ENCODE measurements at regions not wholly inside any gene's neighbourhood (a gene's known extent, or its start where the extent isn't known, plus 50 kb on each side); places are given as distances from the start of the nearest gene placed in this dataset.

DNA sequence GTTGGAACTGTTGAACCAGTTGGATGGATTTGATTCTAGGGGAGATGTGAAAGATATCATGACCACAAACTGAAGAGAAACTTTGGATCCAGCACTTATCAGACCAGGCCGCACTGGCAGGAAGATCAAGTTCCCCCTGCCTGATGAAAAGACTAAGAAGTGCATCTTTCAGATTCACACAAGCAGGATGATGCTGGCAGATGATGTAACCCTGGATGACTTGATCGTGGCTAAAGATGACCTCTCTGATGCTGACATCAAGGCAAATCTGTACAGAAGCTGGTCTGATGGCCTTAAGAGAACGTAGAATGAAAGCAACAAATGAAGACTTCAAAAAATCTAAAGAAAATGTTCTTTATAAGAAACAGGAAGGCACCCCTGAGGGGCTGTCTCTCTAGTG lies 72.8 kb upstream of the CDYL start:
- POLR2A ChIA-PET, result interaction anchor here (0.6 kb wide), 1 partner anchor 367 kb away, joined by 12 read pairs; no protein-coding TSS in a partner anchor
- Histone ChIP-seq H3K27me3 (ENCODE audit: control insufficient read depth, insufficient read depth, low read length) (no peaks in the 10 kb centered on the region), H3K27ac (ENCODE audit: low read depth, low read length) (no peak overlapping the region), H3K4me3 (ENCODE audit: low read depth, low read length) (no peak overlapping the region), H3K9me3 (ENCODE audit: control insufficient read depth, insufficient read depth, low read length) (peaks cover 5% of the 10 kb centered on the region; the same call in 1 of the 2 replicates)
- DNase-seq (ENCODE audit: low read depth, low spot score), result no peak
- TF ChIP-seq, protein P1, sequence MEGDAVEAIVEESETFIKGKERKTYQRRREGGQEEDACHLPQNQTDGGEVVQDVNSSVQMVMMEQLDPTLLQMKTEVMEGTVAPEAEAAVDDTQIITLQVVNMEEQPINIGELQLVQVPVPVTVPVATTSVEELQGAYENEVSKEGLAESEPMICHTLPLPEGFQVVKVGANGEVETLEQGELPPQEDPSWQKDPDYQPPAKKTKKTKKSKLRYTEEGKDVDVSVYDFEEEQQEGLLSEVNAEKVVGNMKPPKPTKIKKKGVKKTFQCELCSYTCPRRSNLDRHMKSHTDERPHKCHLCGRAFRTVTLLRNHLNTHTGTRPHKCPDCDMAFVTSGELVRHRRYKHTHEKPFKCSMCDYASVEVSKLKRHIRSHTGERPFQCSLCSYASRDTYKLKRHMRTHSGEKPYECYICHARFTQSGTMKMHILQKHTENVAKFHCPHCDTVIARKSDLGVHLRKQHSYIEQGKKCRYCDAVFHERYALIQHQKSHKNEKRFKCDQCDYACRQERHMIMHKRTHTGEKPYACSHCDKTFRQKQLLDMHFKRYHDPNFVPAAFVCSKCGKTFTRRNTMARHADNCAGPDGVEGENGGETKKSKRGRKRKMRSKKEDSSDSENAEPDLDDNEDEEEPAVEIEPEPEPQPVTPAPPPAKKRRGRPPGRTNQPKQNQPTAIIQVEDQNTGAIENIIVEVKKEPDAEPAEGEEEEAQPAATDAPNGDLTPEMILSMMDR (IDR thresholded peaks at IDR 0.05; ENCODE audit: low read depth, low read length), result no peak
- CTCF ChIA-PET, result no interaction called here

DNA sequence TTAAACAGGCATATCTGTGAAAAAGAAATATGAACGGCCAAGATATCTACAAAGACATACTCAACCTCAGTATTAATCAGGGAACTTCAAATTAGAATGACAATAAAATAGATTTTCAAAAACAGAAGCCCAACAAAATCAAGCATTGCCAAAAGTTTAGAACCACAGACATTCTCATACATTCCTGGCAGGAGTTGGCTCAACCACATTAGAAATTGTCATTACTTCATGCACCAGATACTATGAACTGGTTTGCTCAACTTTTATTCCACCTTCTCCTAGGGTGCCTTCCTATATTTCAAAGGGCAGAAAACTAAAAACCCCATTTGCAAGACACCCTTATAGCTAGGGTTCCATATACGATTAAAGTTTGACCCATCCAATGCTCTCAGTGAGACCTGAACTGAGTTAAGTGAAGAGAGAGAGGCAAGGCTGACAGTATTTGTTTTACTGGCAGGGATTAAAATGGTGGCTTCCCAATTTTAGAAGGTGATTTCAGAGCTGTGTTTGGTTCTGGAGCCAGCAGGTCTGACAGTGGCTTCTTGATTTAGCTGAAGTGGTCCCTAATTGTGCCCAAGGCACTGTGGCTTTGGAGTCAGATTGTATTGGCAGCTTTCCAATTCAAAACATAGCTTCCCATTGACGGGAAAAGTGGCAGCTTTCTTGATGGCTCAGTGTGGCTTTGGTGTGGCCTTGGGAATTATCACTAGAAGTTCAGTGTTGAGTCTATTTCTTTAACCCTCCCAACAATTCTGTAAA lies 77.1 kb upstream of the CDYL start:
- Histone ChIP-seq H3K4me3 (ENCODE audit: low read depth, low read length) (no peak overlapping the region), H3K27ac (ENCODE audit: low read depth, low read length) (no peak overlapping the region), H3K27me3 (ENCODE audit: control insufficient read depth, insufficient read depth, low read length) (no peaks in the 10 kb centered on the region), H3K9me3 (ENCODE audit: control insufficient read depth, insufficient read depth, low read length) (no peaks in the 10 kb centered on the region)
- POLR2A ChIA-PET, result no interaction called here
- CTCF ChIA-PET, result no interaction called here
- DNase-seq (ENCODE audit: low read depth, low spot score), result no peak
- TF ChIP-seq, protein P1 (IDR thresholded peaks at IDR 0.05; ENCODE audit: low read depth, low read length), result no peak

DNA sequence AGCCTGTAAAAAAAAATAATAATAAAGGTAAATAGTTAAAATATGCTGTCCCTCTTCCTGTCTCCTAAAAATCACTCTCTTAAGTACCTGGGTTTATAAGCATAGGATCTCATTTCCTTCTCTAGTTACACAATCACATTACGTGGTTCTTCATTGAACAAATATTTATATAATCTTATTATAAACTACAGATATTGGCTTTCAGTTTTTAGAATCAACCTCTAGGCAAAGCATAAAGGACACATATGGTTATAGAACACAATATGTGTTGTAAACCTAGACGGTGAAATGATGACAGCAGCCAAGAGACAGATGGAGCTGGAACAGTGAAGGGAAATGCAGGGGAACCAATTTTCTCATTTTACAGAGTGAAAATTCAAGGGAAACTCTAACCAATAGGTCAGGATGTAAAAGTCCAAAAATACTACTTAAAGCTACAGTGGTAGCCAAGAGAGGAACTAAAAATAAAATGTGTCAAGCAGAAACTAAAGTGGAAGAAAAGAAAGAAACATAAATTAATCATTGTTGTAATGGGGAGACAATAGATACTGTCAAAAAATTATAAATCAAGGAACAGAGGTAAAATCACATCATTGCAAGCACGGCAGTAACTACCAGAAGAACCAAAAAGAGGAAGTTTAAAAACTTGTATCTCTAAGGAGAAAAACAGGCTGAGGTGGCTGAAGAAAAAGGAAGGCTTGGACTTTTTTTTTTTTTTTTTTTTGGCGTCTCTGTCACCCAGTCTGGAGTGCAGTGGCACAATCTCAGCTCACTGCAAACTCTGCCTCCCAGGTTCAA lies 82.8 kb upstream of the CDYL start:
- no peaks in the 10 kb centered on the region for H3K9me3 ChIP-seq (ENCODE audit: control insufficient read depth, insufficient read depth, low read length)
- no peaks in the 10 kb centered on the region for H3K27me3 ChIP-seq (ENCODE audit: control insufficient read depth, insufficient read depth, low read length)
- CTCF ChIA-PET, result no interaction called here
- POLR2A ChIA-PET, result no interaction called here
- no peak overlapping the region for H3K27ac ChIP-seq (ENCODE audit: low read depth, low read length)
- H3K4me3 ChIP-seq (ENCODE audit: low read depth, low read length), result no peak overlapping the region
- TF ChIP-seq, protein P1 (IDR thresholded peaks at IDR 0.05; ENCODE audit: low read depth, low read length), result no peak
- no peak for DNase-seq (ENCODE audit: low read depth, low spot score)

DNA sequence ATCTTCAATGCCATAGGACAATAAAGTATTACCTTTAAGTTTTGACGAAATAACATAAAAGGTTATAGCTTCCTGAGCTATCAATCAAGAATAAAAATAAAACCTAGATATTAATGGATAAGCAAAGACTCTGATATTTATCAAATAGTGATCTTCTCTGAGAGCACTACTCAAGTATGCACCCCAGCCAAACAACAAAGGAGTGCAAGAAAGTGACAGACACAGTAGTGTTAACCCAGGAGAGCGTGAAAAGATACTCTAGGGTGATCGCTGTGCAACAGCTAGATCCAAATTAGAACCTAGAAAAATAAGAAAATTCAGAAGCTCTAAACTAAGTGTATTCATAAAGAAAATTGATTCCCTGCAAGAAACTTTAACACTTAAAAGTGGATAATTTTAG lies 83.5 kb upstream of the CDYL start:
- CTCF ChIA-PET, result no interaction called here
- Histone ChIP-seq H3K4me3 (ENCODE audit: low read depth, low read length) (no peak overlapping the region), H3K27ac (ENCODE audit: low read depth, low read length) (no peak overlapping the region), H3K27me3 (ENCODE audit: control insufficient read depth, insufficient read depth, low read length) (no peaks in the 10 kb centered on the region), H3K9me3 (ENCODE audit: control insufficient read depth, insufficient read depth, low read length) (no peaks in the 10 kb centered on the region)
- DNase-seq (ENCODE audit: low read depth, low spot score), result no peak
- POLR2A ChIA-PET, result no interaction called here
- TF ChIP-seq, protein P1 (IDR thresholded peaks at IDR 0.05; ENCODE audit: low read depth, low read length), result no peak
